Stimulated activated CD8-positive, alpha-beta memory T cell treated with anti-CD3 and anti-CD28 coated beads, Interleukin-7, amount 100 ng/mL, for 24 hours (primary cell): ENCODE measurements at regions not wholly inside any gene's neighbourhood (a gene's known extent, or its start where the extent isn't known, plus 50 kb on each side); places are given as distances from the start of the nearest gene placed in this dataset.

Experiments used
- DNase-seq: peaks from one replicate; pipeline ENCODE4 v3.0.0-alpha.2; 2020; ENCODE audit warnings: low read depth

DNA sequence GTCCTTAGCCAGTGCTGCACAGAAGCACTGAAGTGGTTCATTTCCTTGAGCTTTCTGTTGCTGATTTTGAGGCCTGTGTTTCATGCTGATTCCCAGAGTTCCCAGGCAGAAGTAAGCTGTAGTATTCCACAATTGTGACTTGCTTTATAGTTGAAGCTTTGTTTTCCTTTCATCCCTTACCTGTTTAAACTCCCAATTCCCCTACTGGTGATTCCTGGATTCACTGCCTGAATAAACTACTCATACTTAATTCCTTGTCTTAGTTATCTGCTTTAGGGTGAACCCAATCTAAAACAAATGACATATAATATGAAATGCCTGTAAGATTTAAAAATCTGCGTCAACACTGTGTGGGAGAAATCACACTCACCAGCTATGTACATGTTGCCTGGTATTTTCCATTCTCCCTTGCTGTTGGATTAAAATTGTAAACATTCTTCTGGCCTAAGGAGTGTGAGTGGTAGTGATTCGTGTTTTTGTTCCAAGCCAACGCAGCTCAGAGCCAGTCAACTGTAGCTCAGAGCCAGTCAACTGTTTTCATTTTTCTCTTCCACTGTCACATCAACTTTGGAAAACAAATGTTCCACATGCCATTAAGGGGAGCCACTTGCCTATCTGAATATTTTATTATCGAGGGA, 879.4 kb downstream of the MRPL39 start:
- no peak for DNase-seq

DNA sequence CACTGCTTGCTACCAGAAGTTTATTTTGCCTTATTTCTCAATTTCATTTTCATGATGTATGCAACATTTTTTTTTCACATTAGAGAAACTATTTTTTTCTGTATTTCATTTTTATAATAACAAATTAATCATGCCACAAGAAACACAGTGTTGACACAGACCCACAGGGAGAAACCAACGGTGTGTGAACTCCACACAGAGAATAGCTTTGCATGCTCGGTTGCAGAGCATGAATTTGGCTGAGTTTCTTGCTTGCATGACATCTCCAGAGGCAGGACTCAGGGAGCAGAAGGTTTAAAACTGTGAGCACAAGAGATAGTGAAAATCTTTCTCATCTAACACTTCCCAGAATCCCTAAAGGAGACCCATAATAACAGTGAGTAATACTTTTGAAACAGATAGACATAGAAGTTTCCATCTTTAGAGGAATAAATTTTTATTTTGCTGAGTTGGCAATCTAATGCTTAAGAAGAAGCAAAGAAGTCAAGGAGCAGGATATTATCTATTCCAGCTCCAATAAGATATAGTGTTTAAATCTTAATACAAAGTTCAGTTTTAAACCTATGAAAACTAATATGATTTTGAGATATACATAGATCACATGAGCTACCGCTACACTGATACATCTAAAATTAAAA, 890.9 kb downstream of the MRPL39 start:
- DNase-seq: no peak

DNA sequence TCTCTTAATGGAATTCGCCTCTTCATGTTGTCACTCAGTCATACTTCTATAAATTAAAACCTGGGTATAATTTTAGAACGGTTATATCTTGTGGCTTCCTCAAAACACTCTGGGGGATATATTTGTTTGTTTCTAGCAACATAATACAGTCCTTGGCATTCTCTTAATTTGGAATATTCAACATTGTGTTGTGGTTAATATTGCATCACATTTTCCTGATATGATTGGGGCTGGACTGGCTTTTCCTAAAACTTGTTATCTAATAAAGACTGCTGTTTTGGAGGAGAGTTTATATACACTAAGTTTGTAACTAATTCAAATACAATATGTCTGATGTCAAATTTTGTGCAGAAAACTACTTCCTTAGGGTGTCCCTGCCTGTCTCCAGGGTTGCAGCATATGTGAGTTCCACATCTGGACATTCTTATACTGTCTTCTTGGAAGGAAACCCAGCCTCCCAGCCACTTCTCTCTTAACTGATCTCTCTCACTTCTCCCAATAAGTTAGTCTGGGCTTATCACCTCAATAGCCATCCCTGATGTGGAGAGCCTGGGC, 892.6 kb downstream of the MRPL39 start:
- no peak for DNase-seq

DNA sequence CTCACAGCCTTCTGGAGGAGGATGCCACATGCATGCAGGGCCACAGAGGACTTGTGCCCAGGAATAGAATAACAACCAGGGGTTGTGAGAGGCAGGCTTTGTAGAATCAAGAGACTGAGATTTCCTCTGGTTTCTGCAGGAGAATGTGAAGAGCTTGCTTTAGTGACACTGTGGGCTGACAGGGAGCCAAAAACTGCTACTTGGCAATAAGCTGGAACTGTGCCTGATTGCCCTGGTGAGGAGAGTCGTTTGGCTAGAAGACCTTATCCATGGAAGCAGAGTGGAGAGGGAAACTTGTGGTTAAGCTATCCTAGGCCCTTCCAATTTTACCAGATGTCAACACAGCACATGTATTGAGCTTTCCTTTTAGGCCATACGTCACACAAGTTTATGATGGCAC, 902.1 kb downstream of the MRPL39 start:
- no peak for DNase-seq

DNA sequence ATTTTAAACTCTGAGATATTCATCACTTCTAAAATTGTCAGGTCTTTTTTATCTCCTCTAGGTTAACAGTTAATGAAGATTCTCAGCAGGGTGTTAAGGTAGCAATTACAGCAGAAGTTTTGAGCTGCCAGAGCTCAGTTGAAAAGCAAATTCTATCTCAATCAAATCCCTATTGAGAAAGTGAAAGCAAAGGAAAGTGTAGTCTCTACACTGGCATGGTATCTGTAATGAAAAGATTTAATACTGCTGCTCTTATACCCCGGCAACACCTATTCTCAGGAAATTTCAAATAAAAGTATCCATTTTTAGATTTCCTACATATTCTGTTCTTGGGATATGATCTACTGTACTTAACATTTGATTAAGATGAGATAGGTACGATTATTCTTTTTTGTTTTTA, 913.5 kb downstream of the MRPL39 start:
- DNase-seq: no peak

DNA sequence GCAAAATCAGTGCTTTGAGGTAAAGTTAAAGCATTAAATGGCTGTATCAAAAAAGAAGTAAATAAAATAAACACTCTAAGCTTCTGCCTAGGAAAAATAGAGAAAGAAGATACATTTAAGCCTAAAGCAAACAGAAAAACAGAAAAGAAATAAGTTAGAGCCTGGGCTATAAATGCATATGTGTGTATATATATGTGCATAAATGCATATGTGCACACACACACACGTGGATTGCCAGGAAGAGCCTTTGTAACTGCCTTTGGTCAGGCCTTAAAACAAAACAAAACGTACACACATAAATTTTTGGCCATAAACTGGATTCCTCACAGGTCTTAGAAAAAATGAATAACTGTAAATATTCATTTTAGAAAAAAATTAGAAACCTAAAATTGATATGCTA, 925.8 kb downstream of the MRPL39 start:
- DNase-seq: no peak

DNA sequence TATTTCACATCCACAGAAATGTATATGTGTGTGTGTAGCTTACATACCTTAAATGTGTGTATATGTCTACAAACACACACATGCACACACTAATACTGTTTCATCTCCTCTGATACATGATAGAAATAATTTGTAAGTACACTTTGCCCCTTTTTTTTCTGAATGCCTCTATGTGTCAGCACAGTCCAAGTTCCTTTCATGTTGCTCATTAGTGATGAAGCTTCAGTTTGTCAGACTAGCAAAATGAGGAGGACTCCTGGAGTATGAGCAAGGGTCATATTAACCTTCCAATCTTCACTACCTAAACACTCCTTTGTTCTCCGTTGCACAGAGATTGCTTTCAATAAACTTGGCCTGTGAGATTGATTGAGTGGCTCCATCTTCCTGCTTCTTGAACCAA, 935.4 kb downstream of the MRPL39 start:
- DNase-seq: no peak

DNA sequence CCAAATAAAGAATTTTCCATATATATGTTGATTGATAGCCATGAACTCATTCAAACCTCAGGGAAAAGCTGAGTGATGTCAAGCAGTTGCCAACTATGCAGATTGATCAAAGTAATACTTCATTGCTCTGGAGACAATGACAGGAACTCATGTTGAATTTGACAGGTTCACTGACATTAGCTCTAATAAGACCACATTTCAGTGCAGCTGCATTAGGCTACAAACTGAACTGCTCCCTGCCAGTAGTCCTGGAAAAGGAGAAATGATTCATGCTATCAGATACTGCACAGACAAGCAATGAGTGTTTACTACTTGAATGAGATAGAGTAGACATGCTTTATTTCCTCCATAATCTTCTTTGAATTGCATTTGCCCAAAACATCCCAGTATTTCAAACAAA, 948.4 kb downstream of the MRPL39 start:
- DNase-seq: no peak

DNA sequence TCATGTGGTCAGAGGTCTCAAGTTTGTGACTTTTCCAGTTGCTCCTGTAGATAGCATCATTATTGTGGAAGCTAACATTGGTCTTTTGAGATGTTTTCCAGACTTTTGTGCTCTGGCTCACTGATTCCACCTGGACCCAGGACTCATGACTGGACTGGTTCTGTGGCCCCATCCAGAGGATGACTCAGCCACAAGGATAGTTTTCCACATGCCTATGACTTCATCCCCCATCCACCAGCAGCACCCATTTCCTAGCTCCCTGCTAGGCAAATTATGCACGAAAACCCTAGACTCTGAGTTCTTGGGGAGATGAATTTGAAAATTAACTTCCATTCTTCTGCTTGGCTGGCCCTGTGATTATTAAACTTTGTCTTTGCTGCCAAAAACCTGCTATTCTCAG, 949.3 kb downstream of the MRPL39 start:
- DNase-seq: no peak

DNA sequence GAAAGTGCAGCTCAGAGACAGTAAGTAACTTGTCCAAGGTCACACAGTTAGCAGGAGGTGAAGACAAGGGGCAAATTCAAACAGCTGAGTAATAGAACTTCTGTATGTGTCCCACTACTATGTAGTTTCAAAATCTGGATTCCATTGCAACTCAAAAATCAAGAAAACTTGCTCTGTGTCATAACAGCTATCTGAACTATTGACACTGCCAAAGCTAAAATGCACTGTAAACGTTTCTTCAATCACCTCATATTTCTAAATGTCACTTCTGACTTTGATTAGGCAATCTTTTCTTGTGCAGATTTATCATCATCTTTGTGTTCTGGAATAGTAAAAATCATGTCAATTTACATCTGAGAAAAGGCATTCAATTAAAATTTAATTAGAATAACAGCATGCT, 957.6 kb downstream of the MRPL39 start:
- no peak for DNase-seq

DNA sequence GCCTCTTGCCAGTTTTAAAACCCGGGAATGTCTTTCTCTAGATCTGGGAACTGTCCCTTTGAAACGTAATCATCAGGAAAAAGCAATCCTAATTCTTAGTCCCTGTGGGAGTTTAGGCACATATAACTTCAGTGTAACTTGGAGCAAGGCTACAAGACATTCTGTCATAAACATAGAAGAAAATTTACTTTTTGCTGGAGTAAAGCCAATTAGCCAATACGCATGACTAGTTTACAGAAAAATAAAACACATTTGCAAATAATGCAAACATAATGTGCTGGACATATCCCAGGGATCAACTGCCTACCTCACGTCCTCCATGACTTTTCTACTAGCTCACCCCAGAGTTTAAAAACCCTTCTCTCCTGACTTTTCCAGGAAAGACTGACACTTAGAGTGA, 970.6 kb downstream of the MRPL39 start:
- no peak for DNase-seq

DNA sequence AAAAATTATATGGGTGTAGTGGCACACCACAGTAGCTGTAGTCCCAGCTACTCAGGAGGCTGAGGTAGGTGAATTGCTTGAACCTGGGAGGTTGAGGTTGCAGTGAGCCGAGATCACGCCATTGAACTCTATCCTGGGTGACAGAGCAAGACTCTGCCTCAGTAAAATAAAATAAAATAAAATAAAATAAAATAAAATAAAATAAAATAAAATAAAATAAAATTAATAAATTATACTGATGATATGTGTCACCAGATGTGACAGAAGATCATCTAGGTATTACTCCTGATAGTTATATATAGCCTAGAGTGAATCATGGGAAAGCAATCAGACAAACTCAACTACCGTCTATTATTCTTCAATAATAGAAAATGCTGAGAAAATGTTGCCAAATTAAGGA, 972.5 kb downstream of the MRPL39 start:
- DNase-seq: no peak

DNA sequence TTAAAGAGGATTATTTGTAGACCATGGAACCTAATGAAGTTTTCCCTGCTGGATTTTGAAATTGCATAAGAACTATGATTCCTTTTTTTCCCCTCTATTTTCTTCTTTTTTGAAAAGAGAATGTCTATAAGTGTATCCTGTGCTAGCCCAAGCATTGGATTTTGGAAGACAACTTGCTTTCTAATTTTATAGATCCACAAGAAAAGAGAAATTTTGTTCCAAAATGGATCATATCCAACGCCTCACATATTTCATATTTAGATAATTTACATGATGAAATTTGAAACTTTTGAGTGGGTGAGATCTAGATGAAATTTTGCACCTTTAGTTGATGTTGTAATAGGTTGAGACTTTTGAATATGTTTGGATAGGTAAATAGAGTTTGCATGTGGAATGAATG, 978.7 kb downstream of the MRPL39 start:
- DNase-seq: no peak

DNA sequence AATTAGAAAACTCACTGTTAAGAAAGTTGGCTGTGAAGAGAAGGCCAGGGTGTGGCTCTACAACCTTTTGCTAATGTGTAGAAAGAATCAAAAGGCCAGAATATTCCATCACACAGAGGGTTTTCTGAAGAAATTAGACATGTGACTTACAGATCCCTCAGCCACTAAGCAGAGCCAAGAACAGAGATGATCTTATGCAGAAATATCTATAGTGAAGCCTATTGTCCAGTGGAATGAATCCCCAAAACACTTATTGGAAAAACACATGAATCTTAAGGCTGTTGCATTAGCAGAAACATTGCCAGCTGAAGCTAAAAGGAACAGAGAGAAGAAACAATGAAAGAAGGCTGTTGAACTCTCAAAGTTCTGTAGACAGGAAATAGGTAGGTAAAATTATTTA, 979.2 kb downstream of the MRPL39 start:
- DNase-seq: no peak

DNA sequence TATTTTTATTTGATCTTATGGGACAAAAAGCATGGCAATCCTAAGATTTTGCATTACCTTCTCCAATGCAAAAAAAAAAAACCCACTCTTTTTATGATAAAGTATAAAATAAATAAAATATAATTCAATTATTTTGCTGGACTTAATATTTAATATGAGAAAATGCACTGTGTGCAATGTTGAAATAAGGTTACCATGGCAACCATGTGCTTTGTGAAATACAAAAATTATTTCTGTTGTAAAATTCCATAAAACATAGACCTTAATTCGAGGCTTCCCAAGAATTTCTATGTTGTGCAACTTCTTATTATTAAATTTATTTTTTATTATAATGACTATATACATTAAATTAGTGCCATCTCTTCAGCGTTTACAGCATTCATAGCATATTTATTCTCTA, 989.5 kb downstream of the MRPL39 start:
- no peak for DNase-seq

DNA sequence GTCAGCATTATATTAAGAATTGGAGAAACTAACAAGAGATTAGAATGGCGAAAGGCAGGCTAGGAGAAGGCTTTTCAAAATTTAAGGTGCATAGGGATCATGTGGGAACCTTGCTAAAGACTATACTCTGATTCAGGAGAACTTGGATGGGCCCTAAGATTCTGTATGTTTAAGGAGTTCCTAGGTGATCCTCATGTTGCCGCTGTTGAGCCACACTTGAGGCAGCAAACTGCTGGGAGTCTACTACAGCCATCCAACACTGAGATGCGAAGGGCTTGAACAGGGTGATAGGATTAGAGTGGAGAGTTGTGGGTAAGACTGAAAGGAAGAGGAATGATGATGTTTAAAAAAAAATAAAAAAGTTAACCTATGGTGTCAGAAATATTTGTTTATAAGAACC, 1013.2 kb downstream of the MRPL39 start:
- no peak for DNase-seq

DNA sequence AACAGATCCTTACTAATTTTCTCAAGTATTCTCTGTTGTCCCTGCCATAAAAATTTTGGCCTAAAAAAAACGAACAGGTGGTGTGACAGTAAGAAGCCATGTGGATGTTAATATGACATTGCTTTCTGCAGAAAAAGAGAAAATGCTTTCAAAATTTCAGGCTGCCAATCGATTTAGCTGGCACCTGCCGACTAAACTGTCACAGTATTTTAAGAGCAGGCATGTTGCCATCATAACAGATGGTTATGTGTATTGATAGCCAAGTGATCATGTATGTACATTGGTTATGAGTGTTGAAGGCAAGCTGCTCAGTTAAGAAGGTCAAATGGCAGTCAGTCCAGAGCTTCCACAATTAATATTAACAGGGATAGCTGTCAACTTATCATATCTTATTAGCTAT, 1017.0 kb downstream of the MRPL39 start:
- no peak for DNase-seq

DNA sequence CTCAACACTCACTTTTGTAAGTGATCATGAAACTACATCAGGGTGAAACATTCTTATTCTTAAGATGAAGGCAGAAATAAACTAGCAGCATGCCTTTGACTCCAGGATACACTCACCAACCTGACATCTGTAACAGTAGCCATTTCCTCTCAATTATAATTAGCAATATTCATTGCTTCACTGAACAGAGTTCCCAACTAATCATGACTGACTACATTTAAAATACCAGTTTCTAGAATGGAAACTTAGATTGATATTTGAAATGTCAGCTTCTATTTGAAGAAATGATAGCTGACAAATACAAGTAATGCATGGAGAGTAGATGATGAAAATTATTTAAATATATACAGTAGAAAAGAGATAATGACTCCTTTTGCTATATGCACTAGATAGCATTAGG, 1023.8 kb downstream of the MRPL39 start:
- DNase-seq: no peak

DNA sequence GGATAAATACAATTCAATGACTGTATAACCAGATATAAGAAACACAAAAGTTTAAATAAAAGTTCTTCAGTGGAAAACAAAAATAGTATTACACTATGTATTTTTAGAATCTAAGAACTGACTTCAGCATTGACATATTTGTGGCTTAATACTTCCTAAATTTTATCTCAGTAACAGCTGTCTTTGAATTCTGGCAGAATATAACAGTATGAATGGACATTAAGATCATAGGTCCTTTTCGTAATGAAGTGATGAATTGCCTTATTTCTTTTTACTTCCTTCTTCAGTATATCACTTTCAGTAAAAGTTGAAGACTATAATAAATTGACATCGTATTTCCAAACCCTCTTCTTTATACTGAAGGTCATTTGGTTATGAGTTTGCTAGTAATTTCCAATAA, 1030.0 kb downstream of the MRPL39 start:
- DNase-seq: no peak

DNA sequence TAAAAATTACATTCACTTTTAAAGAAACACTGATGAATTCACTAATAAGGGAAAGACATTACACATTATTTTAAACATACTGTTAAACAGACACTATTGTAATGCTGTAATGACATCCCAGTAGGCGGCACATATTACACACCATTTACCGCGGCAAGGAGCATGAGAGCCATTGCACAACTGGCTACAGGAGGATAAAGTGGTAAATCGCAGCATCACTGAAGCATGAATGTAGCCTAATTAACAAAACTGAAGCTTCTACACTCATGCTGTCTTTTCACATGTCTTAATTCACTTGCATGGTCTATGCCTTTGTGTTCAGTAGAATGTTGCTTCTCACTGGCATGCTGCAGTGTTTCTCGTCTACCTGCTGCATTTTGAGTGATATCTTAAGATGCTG, 1046.0 kb downstream of the MRPL39 start:
- no peak for DNase-seq

DNA sequence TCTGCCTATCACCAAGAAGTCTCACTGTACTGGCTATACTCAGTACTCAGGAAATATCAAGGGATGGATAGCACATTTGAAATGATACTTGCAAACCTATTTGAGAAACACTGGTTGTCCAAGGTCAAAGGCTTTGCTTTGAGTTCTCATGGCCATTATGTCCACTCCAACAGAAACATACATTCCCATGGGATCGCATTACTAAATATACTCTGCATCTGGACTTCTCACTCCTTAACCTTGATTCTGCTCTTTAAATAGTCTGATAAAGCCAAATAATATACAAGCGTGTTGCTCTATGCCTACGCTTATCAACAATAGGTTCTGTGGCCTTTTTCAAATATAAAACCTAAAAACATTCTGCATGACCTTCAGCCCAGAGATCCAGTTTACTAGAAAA, 1054.8 kb downstream of the MRPL39 start:
- DNase-seq: no peak

DNA sequence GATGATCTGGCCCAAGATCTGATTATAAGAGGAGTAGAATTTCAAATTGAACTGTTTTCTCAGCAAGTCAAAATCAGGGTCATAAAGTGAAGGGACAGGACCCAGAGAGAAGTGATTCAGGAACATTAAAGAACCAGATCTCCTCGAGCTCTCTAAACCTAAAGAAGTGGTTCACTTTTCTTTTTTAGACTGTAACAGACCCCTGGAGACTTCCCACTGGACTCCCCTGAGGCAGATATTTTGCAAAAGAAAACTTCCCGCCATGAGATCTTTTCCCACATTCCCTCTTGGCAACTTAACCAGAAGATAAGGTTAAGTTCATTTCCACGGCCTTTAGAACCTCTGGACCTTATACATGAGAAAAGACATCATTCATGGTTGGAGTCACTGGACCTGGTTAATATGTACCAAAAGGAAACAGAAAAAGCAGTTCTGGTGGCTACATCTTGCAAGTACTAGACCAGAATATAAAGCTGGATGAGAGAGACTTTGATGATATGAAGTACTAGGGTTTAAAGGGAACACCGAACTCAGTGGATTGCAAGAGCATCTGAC, 1061.4 kb downstream of the MRPL39 start:
- no peak for DNase-seq

DNA sequence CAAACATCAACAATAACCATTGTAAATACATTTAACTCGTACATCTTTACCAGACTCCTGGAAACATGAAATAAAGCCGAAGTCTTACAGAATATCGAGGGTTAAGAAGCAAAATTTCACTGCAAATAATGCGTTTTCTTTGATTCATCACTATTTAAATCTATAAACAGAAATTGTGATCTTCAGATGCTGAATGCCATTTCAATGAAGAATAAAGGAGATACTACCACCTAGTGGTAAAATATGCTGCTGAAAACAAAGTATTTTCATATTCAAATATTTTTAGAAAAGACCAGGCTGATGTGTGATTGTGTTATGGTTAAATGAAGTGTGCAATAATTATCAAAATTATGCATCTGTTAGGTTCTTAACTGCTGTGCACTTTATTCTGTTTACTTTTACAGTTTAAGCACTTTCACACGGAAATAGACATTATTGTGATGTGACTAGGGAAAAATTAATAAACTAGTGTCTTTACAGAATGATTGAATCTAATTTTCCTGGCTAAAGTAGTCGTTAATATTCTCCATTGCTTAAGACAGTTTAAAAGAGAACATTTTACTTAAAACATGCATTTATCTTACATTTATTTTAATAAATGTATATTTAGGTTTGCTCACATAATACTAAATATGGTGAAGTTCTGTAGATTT, 1093.1 kb downstream of the MRPL39 start:
- DNase-seq: no peak
